Large intestine (tissue), 3 donors: ENCODE measurements at regions not wholly inside any gene's neighbourhood (a gene's known extent, or its start where the extent isn't known, plus 50 kb on each side); places are given as distances from the start of the nearest gene placed in this dataset.

Source experiments
- DNase-seq, 2 donors: peaks; one replicate each; pipeline versions ENCODE4 v3.0.0 to v3.0.0-alpha.2; 2013
- H3K27ac ChIP-seq: one replicate; pipeline ENCODE4 v1.5.1; 2013; ENCODE audit warnings: low read length
- H3K27me3 ChIP-seq: 2 replicates; pipeline ENCODE4 v1.6.1; 2013; ENCODE audit warnings: low read length; ENCODE audit not compliant: control insufficient read depth, insufficient read depth
- H3K36me3 ChIP-seq: 2 replicates; pipeline ENCODE4 v1.6.1; 2013; ENCODE audit warnings: low read length; ENCODE audit not compliant: control insufficient read depth, insufficient read depth
- H3K4me1 ChIP-seq: one replicate; pipeline ENCODE4 v1.6.1; 2013; ENCODE audit warnings: low read length; ENCODE audit not compliant: control insufficient read depth, insufficient read depth
- H3K4me3 ChIP-seq: one replicate; pipeline ENCODE4 v1.5.1; 2013; ENCODE audit warnings: low read length
- H3K9me3 ChIP-seq: one replicate; pipeline ENCODE4 v1.6.1; 2013; ENCODE audit warnings: mild to moderate bottlenecking, low read depth, low read length, moderate library complexity; ENCODE audit not compliant: control insufficient read depth
- WGBS: methylation state at CpG from one replicate; pipeline ENCODE4 v1.1.5; 2013; ENCODE audit warnings: low lambda C conversion rate; ENCODE audit not compliant: insufficient coverage; 5-methylcytosine and 5-hydroxymethylcytosine counted together

DNA sequence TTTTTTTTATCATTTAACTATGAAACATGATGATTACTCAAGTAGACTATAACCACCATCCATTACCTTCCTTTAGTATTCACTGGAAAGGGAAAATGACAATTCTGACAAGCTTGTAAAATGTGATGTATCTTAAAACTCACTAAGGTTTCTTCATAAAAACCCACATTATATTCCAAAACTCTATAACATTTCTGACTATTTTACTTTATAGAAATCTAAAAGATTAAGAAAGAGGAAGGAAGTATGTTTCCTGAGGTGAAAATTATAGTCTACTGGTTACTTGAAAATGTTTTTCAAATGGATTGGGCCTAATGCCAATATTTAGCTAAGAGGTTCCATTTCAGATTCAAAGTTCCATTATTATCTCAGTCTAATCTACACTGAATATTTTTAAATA, 1982.2 kb upstream of the C9orf72 start:
- no peaks in the 10 kb centered on the region for H3K9me3 ChIP-seq
- H3K27me3 ChIP-seq = no peaks in the 10 kb centered on the region
- no peaks in the 10 kb centered on the region for H3K4me1 ChIP-seq
- no peak overlapping the region for H3K4me3 ChIP-seq
- no peak for DNase-seq
- H3K27ac ChIP-seq = no peak overlapping the region
- no peaks in the 10 kb centered on the region for H3K36me3 ChIP-seq

DNA sequence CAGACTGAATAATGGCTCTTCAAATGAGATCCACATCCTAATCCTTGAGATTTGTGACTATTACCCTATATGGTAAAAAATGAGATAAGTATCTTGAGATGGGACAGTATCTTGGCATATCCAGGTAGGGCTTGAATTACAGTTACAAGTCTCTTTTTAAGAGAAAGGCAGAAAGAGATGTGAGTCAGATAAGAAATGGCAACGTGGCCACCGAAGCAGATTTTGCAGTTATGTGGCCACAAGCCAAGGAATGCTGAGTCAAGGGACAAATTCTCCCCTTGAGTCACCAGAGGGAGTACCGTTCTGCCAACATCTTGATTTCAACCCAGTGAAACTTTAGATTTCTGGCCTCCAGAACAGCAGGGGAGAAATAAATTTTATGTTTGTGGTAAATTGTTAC, 1983.0 kb upstream of the C9orf72 start:
- DNase-seq = no peak
- WGBS = no CpG with 5 or more reads among the region's 3 CpGs
- Histone ChIP-seq H3K27ac (no peak overlapping the region), H3K4me3 (no peak overlapping the region), H3K9me3 (no peaks in the 10 kb centered on the region), H3K4me1 (no peaks in the 10 kb centered on the region), H3K36me3 (no peaks in the 10 kb centered on the region), H3K27me3 (no peaks in the 10 kb centered on the region)

DNA sequence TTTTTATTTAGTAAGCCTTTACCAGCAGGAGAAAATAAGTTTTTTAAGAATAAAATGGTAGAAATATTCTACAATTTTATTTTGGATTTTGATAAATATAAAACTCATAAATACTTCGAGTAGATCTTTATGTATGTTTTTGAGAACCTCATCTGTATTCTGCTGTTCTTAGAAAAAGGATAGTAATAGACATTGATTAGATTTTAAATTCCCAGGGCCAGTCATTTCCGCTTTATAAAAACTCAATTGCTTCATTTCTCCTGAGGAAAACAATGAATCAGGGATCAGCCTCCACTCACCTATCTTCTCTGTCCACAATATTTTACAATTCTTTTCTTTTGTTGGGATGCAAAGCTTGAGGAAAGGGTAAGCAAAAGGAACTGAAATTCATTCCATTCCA, 1983.5 kb upstream of the C9orf72 start:
- Histone ChIP-seq H3K27me3 (no peaks in the 10 kb centered on the region), H3K36me3 (no peaks in the 10 kb centered on the region), H3K9me3 (no peaks in the 10 kb centered on the region), H3K27ac (no peak overlapping the region), H3K4me1 (no peaks in the 10 kb centered on the region), H3K4me3 (no peak overlapping the region)
- 100% methylated on average over 1 of the region's 2 CpGs for WGBS
- no peak for DNase-seq

DNA sequence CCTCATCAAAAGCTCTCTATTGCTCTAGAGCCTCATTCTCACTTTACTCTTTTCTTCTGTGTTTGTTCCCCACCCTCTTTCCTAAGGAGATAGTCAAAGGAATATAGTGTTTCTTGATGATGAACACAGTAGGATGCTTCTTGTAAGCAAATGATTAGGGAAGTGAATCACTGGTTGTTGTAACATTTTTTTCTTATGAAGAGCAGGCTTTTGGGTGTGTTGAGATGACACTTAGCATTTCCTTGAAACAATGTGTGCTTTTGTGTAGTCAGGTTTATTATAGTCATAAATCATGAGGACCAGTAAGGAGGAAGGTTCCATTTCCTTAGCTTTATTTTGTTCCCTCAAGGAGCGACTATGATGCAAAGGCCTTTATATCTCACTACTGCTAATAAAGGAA, 1991.3 kb upstream of the C9orf72 start:
- H3K4me3 ChIP-seq = no peak overlapping the region
- no CpG with 5 or more reads among the region's 1 CpG for WGBS
- no peak overlapping the region for H3K27ac ChIP-seq
- H3K27me3 ChIP-seq = no peaks in the 10 kb centered on the region
- H3K4me1 ChIP-seq = no peaks in the 10 kb centered on the region
- no peaks in the 10 kb centered on the region for H3K36me3 ChIP-seq
- H3K9me3 ChIP-seq = no peaks in the 10 kb centered on the region
- no peak for DNase-seq

DNA sequence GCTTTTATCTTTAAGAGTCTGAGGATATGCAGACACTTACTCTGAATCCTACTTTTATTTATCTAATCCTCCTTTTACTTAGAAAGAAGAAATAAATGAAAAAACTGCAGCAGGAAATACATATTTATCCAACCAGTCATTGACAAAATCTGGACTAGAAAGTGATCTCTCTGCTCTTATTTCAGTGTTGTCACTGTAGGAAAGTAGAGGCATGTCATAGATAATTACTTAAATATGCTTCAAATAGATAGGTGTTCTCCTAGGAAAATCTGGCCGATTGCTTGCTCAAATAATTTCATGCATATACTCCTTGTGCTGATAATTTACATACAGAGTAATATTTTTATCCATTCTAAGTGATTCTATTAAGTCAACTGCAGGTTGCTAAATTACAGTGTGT, 2001.9 kb upstream of the C9orf72 start:
- no peaks in the 10 kb centered on the region for H3K9me3 ChIP-seq
- H3K27me3 ChIP-seq = no peaks in the 10 kb centered on the region
- H3K36me3 ChIP-seq = no peaks in the 10 kb centered on the region
- no peak overlapping the region for H3K27ac ChIP-seq
- DNase-seq = no peak
- H3K4me3 ChIP-seq = no peak overlapping the region
- H3K4me1 ChIP-seq = no peaks in the 10 kb centered on the region
- no CpG with 5 or more reads among the region's 1 CpG for WGBS

DNA sequence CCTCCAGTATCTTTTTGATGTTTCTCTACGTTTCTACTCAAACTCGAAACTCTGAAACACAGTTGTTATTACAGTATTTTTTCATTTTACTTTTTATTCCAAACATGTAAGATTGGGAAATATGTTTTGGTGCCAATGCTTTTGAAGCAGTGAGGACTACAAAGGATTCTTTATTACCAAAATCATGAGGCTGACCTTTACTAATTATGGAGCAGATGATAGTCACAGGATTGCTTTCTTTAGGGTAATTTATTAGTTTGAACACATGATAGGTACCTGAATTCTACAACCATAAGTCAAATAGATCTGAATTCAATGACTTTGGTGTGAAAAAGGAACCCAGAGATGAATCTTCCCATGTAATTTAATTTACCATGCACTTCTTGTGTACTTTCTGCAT, 2015.1 kb upstream of the C9orf72 start:
- Histone ChIP-seq H3K9me3 (no peaks in the 10 kb centered on the region), H3K4me1 (no peaks in the 10 kb centered on the region), H3K4me3 (no peak overlapping the region), H3K36me3 (no peaks in the 10 kb centered on the region), H3K27me3 (no peaks in the 10 kb centered on the region), H3K27ac (no peak overlapping the region)
- 44% methylated on average over 2 of the region's 2 CpGs for WGBS
- DNase-seq = no peak

DNA sequence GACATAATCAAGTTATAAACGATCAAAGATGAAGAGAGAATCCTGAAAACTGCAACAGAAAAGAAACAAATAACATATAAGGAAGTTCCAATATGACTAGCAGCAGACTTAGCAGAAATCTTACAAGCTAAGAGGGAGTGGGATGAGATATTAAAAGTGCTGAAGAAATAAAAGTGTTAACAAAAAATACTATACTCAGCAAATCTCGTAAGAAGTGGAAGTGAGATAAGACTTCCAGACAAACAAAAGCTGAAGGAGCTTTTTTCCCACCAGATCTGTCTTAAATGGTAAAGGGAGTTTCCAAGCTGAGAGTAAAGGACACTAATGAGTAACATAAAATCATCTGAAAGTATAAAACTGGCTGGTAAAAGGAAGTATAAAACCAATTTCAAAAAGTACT, 2036.0 kb upstream of the C9orf72 start:
- H3K36me3 ChIP-seq = no peaks in the 10 kb centered on the region
- H3K9me3 ChIP-seq = no peaks in the 10 kb centered on the region
- DNase-seq = no peak
- H3K27ac ChIP-seq = no peak overlapping the region
- H3K4me3 ChIP-seq = no peak overlapping the region
- no peaks in the 10 kb centered on the region for H3K27me3 ChIP-seq
- no peaks in the 10 kb centered on the region for H3K4me1 ChIP-seq
- 67% methylated on average over 1 of the region's 2 CpGs for WGBS

DNA sequence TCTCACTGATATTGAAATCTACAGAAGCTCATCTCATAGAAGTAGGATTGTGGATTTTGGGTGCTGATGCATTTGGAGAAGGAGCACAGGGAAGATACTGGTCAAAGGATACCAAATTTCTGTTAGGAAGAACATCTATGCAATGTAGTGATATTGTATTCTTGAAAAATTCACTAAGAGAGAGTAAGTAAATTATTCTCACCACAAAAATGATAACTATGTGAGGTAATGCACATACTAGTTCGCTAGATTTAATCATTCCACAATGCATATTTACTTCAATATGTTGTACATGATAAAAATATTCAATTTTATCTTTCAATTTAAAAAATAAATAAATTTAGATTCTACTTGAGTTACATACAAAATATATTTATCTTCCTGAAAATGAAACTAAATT, 2040.5 kb upstream of the C9orf72 start:
- no peaks in the 10 kb centered on the region for H3K27me3 ChIP-seq
- no peaks in the 10 kb centered on the region for H3K36me3 ChIP-seq
- no CpG with 5 or more reads among the region's 1 CpG for WGBS
- no peak overlapping the region for H3K27ac ChIP-seq
- DNase-seq = no peak
- H3K4me3 ChIP-seq = no peak overlapping the region
- no peaks in the 10 kb centered on the region for H3K4me1 ChIP-seq
- H3K9me3 ChIP-seq = no peaks in the 10 kb centered on the region

DNA sequence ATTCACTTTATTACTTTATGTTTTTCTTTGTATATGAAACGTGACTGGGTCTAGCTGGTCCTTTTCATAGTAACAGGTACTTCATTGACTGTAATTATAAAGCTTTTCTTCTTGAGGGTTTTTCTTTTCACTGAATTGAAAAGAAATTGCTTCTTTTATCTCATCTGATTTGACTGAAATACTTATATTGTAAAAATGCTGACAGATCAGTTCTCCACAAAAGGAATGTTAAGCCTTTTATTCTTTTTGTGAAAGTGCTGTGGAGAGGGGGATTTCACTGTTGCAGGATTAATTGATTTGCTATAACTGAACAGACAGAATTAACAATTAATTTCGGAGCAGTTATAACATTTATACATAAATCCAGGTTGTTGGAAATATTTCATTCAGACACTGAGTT, 2043.6 kb upstream of the C9orf72 start:
- Histone ChIP-seq H3K36me3 (no peaks in the 10 kb centered on the region), H3K9me3 (no peaks in the 10 kb centered on the region), H3K4me1 (no peaks in the 10 kb centered on the region), H3K4me3 (no peak overlapping the region), H3K27ac (no peak overlapping the region), H3K27me3 (no peaks in the 10 kb centered on the region)
- 61% methylated on average over 2 of the region's 2 CpGs for WGBS
- DNase-seq = no peak

DNA sequence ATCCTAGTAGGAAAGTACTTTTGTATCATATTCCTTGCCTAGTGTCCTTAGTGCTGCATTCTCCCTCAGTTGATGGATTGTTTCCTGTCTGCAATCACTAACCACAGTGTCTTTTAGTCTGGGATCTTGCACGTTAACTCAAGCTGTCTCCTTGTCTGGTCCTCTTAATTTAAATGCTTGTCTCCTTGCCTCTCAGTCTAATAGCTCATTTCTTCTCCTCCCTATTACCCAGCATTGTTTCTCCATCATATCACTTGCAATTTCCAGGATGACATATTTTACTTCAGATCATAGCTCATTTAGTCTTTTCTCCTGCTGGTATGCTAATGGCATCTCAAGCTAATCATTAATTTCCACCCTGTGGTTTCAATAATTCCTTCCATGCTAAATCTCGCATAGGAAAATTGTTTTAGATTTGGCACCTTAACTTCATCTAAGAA, 2052.0 kb upstream of the C9orf72 start:
- Histone ChIP-seq H3K4me1 (no peaks in the 10 kb centered on the region), H3K4me3 (no peak overlapping the region), H3K36me3 (no peaks in the 10 kb centered on the region), H3K27me3 (no peaks in the 10 kb centered on the region), H3K27ac (no peak overlapping the region), H3K9me3 (no peaks in the 10 kb centered on the region)
- WGBS = 60% methylated on average over 1 of the region's 2 CpGs
- no peak for DNase-seq

DNA sequence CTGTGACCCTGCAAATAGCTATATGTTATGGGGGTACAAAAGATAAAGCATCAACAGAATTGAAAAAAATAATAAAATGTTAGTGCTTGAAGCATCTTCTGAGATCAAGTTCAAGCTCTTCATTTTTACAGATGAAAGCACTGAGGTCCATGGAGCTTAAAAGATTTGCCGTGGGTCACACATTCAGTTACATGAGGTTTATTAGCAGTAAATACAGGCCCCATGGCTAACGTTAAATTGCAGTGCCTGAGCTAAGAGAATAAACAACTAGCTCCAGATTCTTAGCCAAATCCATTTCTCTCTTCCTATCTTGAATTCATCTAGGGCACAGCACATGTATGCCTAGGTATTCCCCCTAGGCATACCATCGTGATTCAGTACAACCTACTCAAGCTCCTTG, 2052.7 kb upstream of the C9orf72 start:
- no peak for DNase-seq
- Histone ChIP-seq H3K27ac (no peak overlapping the region), H3K4me1 (no peaks in the 10 kb centered on the region), H3K36me3 (no peaks in the 10 kb centered on the region), H3K27me3 (no peaks in the 10 kb centered on the region), H3K9me3 (no peaks in the 10 kb centered on the region), H3K4me3 (no peak overlapping the region)
- WGBS = no CpG with 5 or more reads among the region's 3 CpGs
